ENCODE measurements at regions not wholly inside any gene's neighbourhood (a gene's known extent, or its start where the extent isn't known, plus 50 kb on each side); places are given as distances from the start of the nearest gene placed in this dataset.
A peak's percentile ranks its signal among the peaks of the same experiment; 100 is the strongest.

DNA sequence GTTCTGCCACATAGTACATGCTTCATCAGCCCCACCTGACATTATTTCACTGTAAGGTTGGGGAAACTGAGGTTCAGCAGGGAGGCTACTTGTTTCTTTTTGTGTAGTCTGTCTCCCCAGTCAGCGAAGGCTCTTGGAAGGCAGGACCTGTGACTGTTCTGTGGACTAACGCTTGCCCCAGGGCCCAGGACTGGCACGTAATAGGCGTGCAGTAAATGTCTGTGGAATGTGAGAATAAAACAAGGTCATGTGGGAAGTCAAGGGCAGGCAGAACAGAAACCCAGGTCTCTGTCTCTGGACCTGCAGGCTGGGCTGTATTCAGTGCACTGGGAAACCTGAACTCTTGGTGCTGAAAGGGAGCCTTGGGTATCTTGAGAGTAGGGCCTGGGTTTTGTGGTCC is 168.7 kb downstream of the RPS24 start:
- no peaks in the 10 kb centered on the region for H3K9me3 ChIP-seq (ENCODE audit: low read length)
- no peak for TF ChIP-seq EZH2phosphoT487 (IDR thresholded peaks at IDR 0.05; ENCODE audit: borderline replicate concordance, low read depth, low read length)
- no peak for TF ChIP-seq CTCF (conservative IDR thresholded peaks at IDR 0.05; ENCODE audit: low read length)
- no peak overlapping the region for H3K4me3 ChIP-seq (ENCODE audit: low read depth, low read length, poor library complexity, severe bottlenecking)

DNA sequence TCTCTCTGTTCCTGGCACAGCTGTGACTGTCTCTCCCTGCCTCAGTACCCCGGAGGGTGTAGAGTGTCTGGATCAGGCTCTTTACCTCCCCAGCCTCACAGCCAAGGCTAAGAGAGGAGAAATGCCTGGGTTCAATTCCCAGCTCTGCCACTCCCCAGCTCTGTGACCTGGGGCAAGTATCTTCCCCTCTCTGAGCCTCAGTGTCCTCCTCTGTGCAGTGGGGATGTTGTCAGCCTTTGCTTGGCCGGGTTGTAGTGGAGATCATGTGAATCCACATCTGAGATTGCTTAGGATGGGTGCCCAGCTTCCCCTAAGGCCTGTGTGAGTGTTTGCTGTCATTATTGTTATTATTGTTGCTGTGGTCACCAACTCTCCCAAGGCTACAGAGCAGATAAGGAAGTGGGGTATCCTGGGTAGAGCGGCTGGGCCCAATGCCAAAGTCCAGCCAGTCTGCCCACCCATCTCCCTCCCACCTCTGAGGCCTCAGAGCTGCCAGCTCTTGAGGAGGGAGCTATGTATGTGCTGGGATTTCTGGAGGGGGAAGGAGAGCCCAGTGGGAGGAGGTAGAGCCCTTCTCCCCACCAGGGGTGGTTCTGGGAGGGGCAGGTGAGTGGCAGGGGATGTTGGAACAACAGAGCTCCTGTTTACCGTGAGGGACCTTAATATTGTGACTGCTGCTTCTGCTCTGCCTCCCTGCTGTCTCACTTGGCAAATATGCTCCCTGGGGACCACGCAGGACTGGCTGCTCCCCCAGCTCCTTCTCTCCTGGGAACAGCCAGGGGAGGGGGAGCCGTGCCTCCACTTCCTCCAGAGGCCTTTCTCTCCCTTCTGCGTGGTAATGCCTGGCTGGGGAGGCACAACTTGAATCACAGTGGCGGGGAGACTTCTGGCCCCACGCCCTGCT is 170.5 kb downstream of the RPS24 start:
- no TSS peak for BruUV-seq (replicated peaks)
- no peak overlapping the region for H3K27ac ChIP-seq (ENCODE audit: low read depth, low read length, poor library complexity, severe bottlenecking)
- ChIA-PET CTCF (ENCODE audit: unreplicated experiment) (interaction anchor here (0.6 kb wide), 1 partner anchor 152 kb away, joined by 3 read pairs; no protein-coding TSS in a partner anchor), POLR2A (interaction anchor here (0.6 to 0.9 kb wide), 2 partner anchors 148 to 656 kb away, joined by 3 to 4 read pairs; no protein-coding TSS in a partner anchor)
- intact Hi-C loops (cut with micrococcal nuclease; ENCODE audit: unreplicated experiment) = no loop called here
- H4K20me1 ChIP-seq (ENCODE audit: insufficient read depth, low read length) = no peaks in the 10 kb centered on the region
- no peak for DNase-seq (ENCODE audit: low spot score)
- no peak overlapping the region for H3K4me3 ChIP-seq (ENCODE audit: low read depth, low read length, poor library complexity, severe bottlenecking)
- H3K9me3 ChIP-seq (ENCODE audit: low read length) = no peaks in the 10 kb centered on the region
- no peaks in the 10 kb centered on the region for H3K36me3 ChIP-seq (ENCODE audit: insufficient read depth, low read length)
- H2AFZ ChIP-seq (ENCODE audit: low read length) = peak overlapping the region; percentile 58; the same call in 1 of the 2 replicates
- H3K79me2 ChIP-seq (ENCODE audit: insufficient read depth, low read depth, low read length) = no peaks in the 10 kb centered on the region
- peaks cover 14% of the 10 kb centered on the region for H3K4me1 ChIP-seq (ENCODE audit: insufficient read depth, low read length, poor library complexity, severe bottlenecking)
- no peaks in the 10 kb centered on the region for H3K9me2 ChIP-seq (ENCODE audit: insufficient read depth, low read length)
- H3K4me2 ChIP-seq (ENCODE audit: low read length) = no peak overlapping the region
- no peak for TF ChIP-seq EZH2phosphoT487 (IDR thresholded peaks at IDR 0.05; ENCODE audit: borderline replicate concordance, low read depth, low read length)
- TF ChIP-seq CTCF (conservative IDR thresholded peaks at IDR 0.05; ENCODE audit: low read length) = no peak

More for the DNA sequence above, 168.7 kb downstream of the RPS24 start:
- intact Hi-C loops (cut with micrococcal nuclease; ENCODE audit: unreplicated experiment) = no loop called here
- POLR2A ChIA-PET = no interaction called here
- no peak for DNase-seq (ENCODE audit: low spot score)
- no peaks in the 10 kb centered on the region for H3K79me2 ChIP-seq (ENCODE audit: insufficient read depth, low read depth, low read length)
- no peak overlapping the region for H2AFZ ChIP-seq (ENCODE audit: low read length)
- H3K9me2 ChIP-seq (ENCODE audit: insufficient read depth, low read length) = no peaks in the 10 kb centered on the region
- H3K4me2 ChIP-seq (ENCODE audit: low read length) = no peak overlapping the region
- H3K27ac ChIP-seq (ENCODE audit: low read depth, low read length, poor library complexity, severe bottlenecking) = no peak overlapping the region
- BruUV-seq (replicated peaks) = no TSS peak
- H3K36me3 ChIP-seq (ENCODE audit: insufficient read depth, low read length) = no peaks in the 10 kb centered on the region
- CTCF ChIA-PET (ENCODE audit: unreplicated experiment) = no interaction called here
- H4K20me1 ChIP-seq (ENCODE audit: insufficient read depth, low read length) = no peaks in the 10 kb centered on the region
- H3K4me1 ChIP-seq (ENCODE audit: insufficient read depth, low read length, poor library complexity, severe bottlenecking) = peaks cover 8% of the 10 kb centered on the region

DNA sequence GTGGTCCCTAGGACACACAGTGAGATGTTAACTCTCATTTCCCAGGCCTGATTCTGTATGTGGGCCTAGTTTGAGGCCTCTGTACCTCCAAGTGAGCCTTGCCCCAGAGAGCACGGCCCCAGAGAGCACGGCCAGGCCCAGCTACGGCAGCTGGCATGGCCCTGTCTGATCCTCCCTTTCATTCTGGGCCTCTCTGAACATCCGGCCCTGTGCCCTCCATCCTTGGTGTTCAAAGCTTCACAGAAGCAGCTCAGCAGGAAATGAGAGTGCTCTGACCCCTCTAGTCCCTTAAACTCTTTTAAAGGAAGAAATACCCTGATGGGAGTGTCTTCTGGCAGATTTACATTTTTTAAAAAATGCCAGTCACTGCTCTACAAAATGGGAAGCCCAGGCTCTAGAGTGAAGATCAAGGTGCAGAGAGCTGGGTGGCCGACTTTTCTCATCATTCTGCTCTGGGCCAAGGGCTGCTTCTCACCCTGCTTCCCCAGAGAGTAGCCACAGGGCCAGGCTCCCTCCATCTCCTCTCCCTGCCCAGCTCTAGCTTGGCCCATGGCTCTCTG is 171.9 kb downstream of the RPS24 start:
- no peaks in the 10 kb centered on the region for H3K9me2 ChIP-seq (ENCODE audit: insufficient read depth, low read length)
- TF ChIP-seq EZH2phosphoT487 (IDR thresholded peaks at IDR 0.05; ENCODE audit: borderline replicate concordance, low read depth, low read length) (no peak), CTCF (conservative IDR thresholded peaks at IDR 0.05; ENCODE audit: low read length) (no peak)
- H3K9me3 ChIP-seq (ENCODE audit: low read length) = no peaks in the 10 kb centered on the region
- no peaks in the 10 kb centered on the region for H4K20me1 ChIP-seq (ENCODE audit: insufficient read depth, low read length)
- no peaks in the 10 kb centered on the region for H3K79me2 ChIP-seq (ENCODE audit: insufficient read depth, low read depth, low read length)
- peak overlapping the region; percentile 16; the same call in 1 of the 2 replicates for H2AFZ ChIP-seq (ENCODE audit: low read length)
- no peaks in the 10 kb centered on the region for H3K36me3 ChIP-seq (ENCODE audit: insufficient read depth, low read length)
- peak; percentile 42 for DNase-seq (ENCODE audit: low spot score)
- H3K4me3 ChIP-seq (ENCODE audit: low read depth, low read length, poor library complexity, severe bottlenecking) = no peak overlapping the region
- intact Hi-C loops (cut with micrococcal nuclease; ENCODE audit: unreplicated experiment) = no loop called here
- POLR2A ChIA-PET = no interaction called here
- H3K4me2 ChIP-seq (ENCODE audit: low read length) = no peak overlapping the region
- H3K4me1 ChIP-seq (ENCODE audit: insufficient read depth, low read length, poor library complexity, severe bottlenecking) = peaks cover 21% of the 10 kb centered on the region
- CTCF ChIA-PET (ENCODE audit: unreplicated experiment) = no interaction called here
- BruUV-seq (replicated peaks) = no TSS peak
- no peak overlapping the region for H3K27ac ChIP-seq (ENCODE audit: low read depth, low read length, poor library complexity, severe bottlenecking)

Measured in OCI-LY7 (cell line).